Activated T-cell treated with anti-CD3 and anti-CD28 coated beads for 24 hours (primary cell): ENCODE measurements at regions not wholly inside any gene's neighbourhood (a gene's known extent, or its start where the extent isn't known, plus 50 kb on each side); places are given as distances from the start of the nearest gene placed in this dataset.

Experiments used
- DNase-seq: peaks from one replicate; pipeline ENCODE4 v3.0.0-alpha.2; 2020; ENCODE audit warnings: low read depth

GRCh38 chr2:147110317-147110716, 734.5 kb upstream of the ACVR2A start:
- DNase-seq = no peak

- DNase-seq = no peak
These were observed 735.5 kb upstream of the ACVR2A start for GRCh38 chr2:147109291-147109690.

GRCh38 chr2:147108548-147108947, 736.3 kb upstream of the ACVR2A start:
- no peak for DNase-seq

- no peak for DNase-seq
These were observed 742.7 kb upstream of the ACVR2A start for GRCh38 chr2:147101941-147102790.

- DNase-seq = no peak
These were observed 744.3 kb upstream of the ACVR2A start for GRCh38 chr2:147100406-147101035.

GRCh38 chr2:147099845-147100244, 745.0 kb upstream of the ACVR2A start:
- no peak for DNase-seq

- DNase-seq = no peak
These were observed 745.9 kb upstream of the ACVR2A start for GRCh38 chr2:147098940-147099339.

GRCh38 chr2:147097747-147098146, 747.1 kb upstream of the ACVR2A start:
- no peak for DNase-seq

GRCh38 chr2:147096671-147097070, 748.2 kb upstream of the ACVR2A start:
- DNase-seq = no peak

GRCh38 chr2:147095376-147095775, 749.5 kb upstream of the ACVR2A start:
- no peak for DNase-seq

- DNase-seq = no peak
These were observed 750.8 kb upstream of the ACVR2A start for GRCh38 chr2:147094077-147094476.

- DNase-seq = no peak
These were observed 752.6 kb upstream of the ACVR2A start for GRCh38 chr2:147092266-147092665.

GRCh38 chr2:147091448-147091847, 753.4 kb upstream of the ACVR2A start:
- DNase-seq = no peak

GRCh38 chr2:147088871-147089270, 756.0 kb upstream of the ACVR2A start:
- DNase-seq = no peak

GRCh38 chr2:147086715-147087114, 758.1 kb upstream of the ACVR2A start:
- DNase-seq = no peak

- no peak for DNase-seq
These were observed 761.2 kb upstream of the ACVR2A start for GRCh38 chr2:147083664-147084063.

- peak; percentile 49 for DNase-seq
These were observed 761.8 kb upstream of the ACVR2A start for GRCh38 chr2:147082850-147083522.

- DNase-seq = no peak
These were observed 763.0 kb upstream of the ACVR2A start for GRCh38 chr2:147081831-147082230.

GRCh38 chr2:147076634-147077033, 768.2 kb upstream of the ACVR2A start:
- no peak for DNase-seq

- no peak for DNase-seq
These were observed 776.8 kb upstream of the ACVR2A start for GRCh38 chr2:147068071-147068470.

GRCh38 chr2:147067136-147067535, 777.7 kb upstream of the ACVR2A start:
- DNase-seq = no peak

- no peak for DNase-seq
These were observed 782.8 kb upstream of the ACVR2A start for GRCh38 chr2:147062073-147062472.

GRCh38 chr2:147061269-147061668, 783.6 kb upstream of the ACVR2A start:
- no peak for DNase-seq
